Heart right ventricle (tissue), 16 donors: ENCODE measurements at regions not wholly inside any gene's neighbourhood (a gene's known extent, or its start where the extent isn't known, plus 50 kb on each side); places are given as distances from the start of the nearest gene placed in this dataset.

ENCODE experiments used
- ATAC-seq, 8 donors: fragments of 200-7000 bp; cut with Tn5 transposase; one replicate each; pipeline ENCODE4 v1.9.1; 2020; ENCODE audit warnings: mild to moderate bottlenecking in 8 of 8, moderate library complexity in 8 of 8, moderate number of reproducible peaks in 1 of 8
- DNase-seq, 2 donors: peaks; one replicate each; pipeline ENCODE4 v3.0.0-alpha.2; 2020
- H3K27ac ChIP-seq, 10 donors: fragments of 200-600 bp; sonication (generic) in 2 of 10; one replicate each; pipeline versions ENCODE4 v1.5.0 to v1.8.0; 2020 to 2022; ENCODE audit warnings: mild to moderate bottlenecking in 3 of 10
- H3K27me3 ChIP-seq, 7 donors: fragments of 200-600 bp; one replicate each; pipeline ENCODE4 v1.8.0; 2021 to 2022; ENCODE audit warnings: mild to moderate bottlenecking in 2 of 7
- H3K36me3 ChIP-seq, 9 donors: fragments of 200-600 bp; sonication (generic) in 1 of 9; one replicate each; pipeline versions ENCODE4 v1.5.0 to v1.8.0; 2020 to 2022; ENCODE audit warnings: mild to moderate bottlenecking in 2 of 9
- H3K4me1 ChIP-seq, 9 donors: fragments of 200-600 bp; sonication (generic) in 1 of 9; one replicate each; pipeline versions ENCODE4 v1.5.0 to v1.8.0; 2020 to 2022; ENCODE audit warnings: mild to moderate bottlenecking in 4 of 9
- H3K4me3 ChIP-seq, 10 donors: fragments of 200-600 bp; sonication (generic) in 2 of 10; one replicate each; pipeline versions ENCODE4 v1.5.0 to v1.8.0; 2020 to 2022; ENCODE audit warnings: mild to moderate bottlenecking in 7 of 10, moderate library complexity in 2 of 10
- H3K9me3 ChIP-seq, 11 donors: fragments of 200-600 bp in 10 of 11; sonication (generic) in 2 of 11; one replicate each; pipeline versions ENCODE4 v1.5.0 to v1.8.0; 2013 to 2022; ENCODE audit warnings: mild to moderate bottlenecking in 2 of 11, control low read depth in 1 of 11, moderate library complexity in 1 of 11
- CTCF ChIP-seq, 9 donors: fragments of 200-600 bp; sonication (generic) in 2 of 9; IDR thresholded peaks; one replicate each; pipeline versions ENCODE4 v1.5.0 to v1.8.0; 2021 to 2022; ENCODE audit warnings: antibody characterized with exemption in 9 of 9, mild to moderate bottlenecking in 5 of 9, moderate library complexity in 1 of 9
- WGBS, 2 donors: extraction: QIAGEN DNeasy Blood & Tissue Kit; methylation state at CpG; one replicate each; pipeline ENCODE4 v1.1.7; 2013; ENCODE audit warnings: inconsistent platforms in 1 of 2; 5-methylcytosine and 5-hydroxymethylcytosine counted together
- intact Hi-C, 10 donors: fragments of 100-400 bp; cut with DNase I; formaldehyde crosslinking; loops; one replicate each; pipeline versions ENCODE4 v1.11.1 to v1.14.2; 2022
- donor health status: Arrhythmogenic right ventricular cardiomyopathy.
- donor health status: ischemic (EF 13 %, LVEDD 7.1; RV severe dilation, severe dysfunction).
- donor health status: healthy with polysubstance abuse.
- donor health status: DM: no; HTN: yes; CAD: no.
- donor health status: DM: no; HTN: no; CAD: no.
- donor health status: ischemic (EF 25% LVEDD 6.9; RV normal size, moderate dysfunction).
- donor health status: ischemic (EF 25% LVEDD 5.7; RV mildly dilated, moderate dysfunction).
- donor health status: healthy.
- donor health status: DM: yes; HTN: yes; CAD: no.
- donor health status: Ischemic cardiomyopathy.
- donor health status: ischemic (EF 35%, LVEDD 5.7; RV mildly dilated, moderate dysfunction).
- donor health status: nonischemic (EF 11% LVEDD 7.7; RV severe dilation, severe dysfunction).
- donor health status: DM: yes; HTN: yes; CAD: no.
- donor health status: PGD.
- donor health status: ischemic (EF 29% LVEDD 5.4; RV normal size, mild dysfunction).
- donor health status: nonischemic (EF 23%, LVEDD 6.1; RV moderate dilation, normal function).

GRCh38 chr1:221012120-221012519 lies 132.9 kb downstream of the HLX start:
- Histone ChIP-seq H3K36me3 (no peaks in the 10 kb centered on the region), H3K4me1 (peaks cover 0 to 40% (median 5%) of the 10 kb centered on the region in 9 donors), H3K9me3 (peaks cover 0 to 4% (median 0%) of the 10 kb centered on the region in 11 donors), H3K4me3 (no peak overlapping the region), H3K27ac (no peak overlapping the region), H3K27me3 (no peaks in the 10 kb centered on the region)
- WGBS, 2 donors = 88 to 91% methylated on average over 5 of the region's 5 CpGs
- DNase-seq = no peak
- TF ChIP-seq CTCF (IDR thresholded peaks at IDR 0.05) = no peak
- ATAC-seq = no peak
- intact Hi-C loops = no loop called here

GRCh38 chr1:221013691-221014660 lies 134.7 kb downstream of the HLX start:
- ATAC-seq (no peak), DNase-seq (no peak)
- 85 to 86% methylated on average over 3 of the region's 3 CpGs for WGBS, 2 donors
- Histone ChIP-seq H3K27ac (no peak overlapping the region), H3K9me3 (no peaks in the 10 kb centered on the region), H3K4me1 (peaks cover 0 to 43% (median 5%) of the 10 kb centered on the region in 9 donors), H3K27me3 (no peaks in the 10 kb centered on the region), H3K4me3 (no peak overlapping the region), H3K36me3 (no peaks in the 10 kb centered on the region)
- no peak for TF ChIP-seq CTCF (IDR thresholded peaks at IDR 0.05)
- intact Hi-C loops = no loop called here

GRCh38 chr1:221015159-221015790 lies 136.0 kb downstream of the HLX start:
- DNase-seq (no peak), ATAC-seq (no peak)
- TF ChIP-seq CTCF (IDR thresholded peaks at IDR 0.05) = no peak
- Histone ChIP-seq H3K27me3 (no peaks in the 10 kb centered on the region), H3K4me3 (no peak overlapping the region), H3K9me3 (no peaks in the 10 kb centered on the region), H3K27ac (no peak overlapping the region), H3K4me1 (peaks cover 0 to 43% (median 5%) of the 10 kb centered on the region in 9 donors), H3K36me3 (no peaks in the 10 kb centered on the region)
- intact Hi-C loops = no loop called here
- WGBS, 2 donors = 43 to 61% methylated on average over 5 of the region's 5 CpGs

GRCh38 chr1:221016751-221017150 lies 137.5 kb downstream of the HLX start:
- DNase-seq (no peak), ATAC-seq (no peak)
- Histone ChIP-seq H3K36me3 (no peaks in the 10 kb centered on the region), H3K4me1 (peaks cover 0 to 33% (median 0%) of the 10 kb centered on the region in 9 donors), H3K4me3 (no peak overlapping the region), H3K27me3 (no peaks in the 10 kb centered on the region), H3K9me3 (no peaks in the 10 kb centered on the region), H3K27ac (no peak overlapping the region)
- intact Hi-C loops = no loop called here
- no peak for TF ChIP-seq CTCF (IDR thresholded peaks at IDR 0.05)
